ENCODE measurements at regions not wholly inside any gene's neighbourhood (a gene's known extent, or its start where the extent isn't known, plus 50 kb on each side); places are given as distances from the start of the nearest gene placed in this dataset.

GRCh38 chr14:96634481-96634880 lies 132.3 kb downstream of the PAPOLA start:
- no peaks in the 10 kb centered on the region for H3K4me1 ChIP-seq (ENCODE audit: control insufficient read depth in 2 of 2, insufficient read depth in 1 of 2, low read depth in 1 of 2, low read length in 2 of 2)
- no peak overlapping the region for H2AK5ac ChIP-seq (ENCODE audit: low read depth, low read length)
- no peak overlapping the region for H3K4me2 ChIP-seq (ENCODE audit: insufficient read depth, low read length, poor library complexity, severe bottlenecking)
- no peak overlapping the region for H3K14ac ChIP-seq (ENCODE audit: low read length)
- H3K9me3 ChIP-seq (replicated peaks in 1 of 2; ENCODE audit: control insufficient read depth in 2 of 2, insufficient read depth in 1 of 2, low read depth in 1 of 2, low read length in 2 of 2): peaks cover 0 to 2% of the 10 kb centered on the region in 2 donors
- peak overlapping the region; percentile 8 for H3K23ac ChIP-seq (ENCODE audit: low read depth, low read length, poor library complexity)
- no peak overlapping the region for H3K4me3 ChIP-seq (ENCODE audit: low read length in 2 of 2)
- H3K9ac ChIP-seq (ENCODE audit: low read depth, low read length, poor library complexity): no peak overlapping the region
- no peaks in the 10 kb centered on the region for H3K79me1 ChIP-seq (ENCODE audit: low read depth, low read length)
- H2BK5ac ChIP-seq (ENCODE audit: low read length): no peak overlapping the region
- no peak overlapping the region for H2BK120ac ChIP-seq (ENCODE audit: low read depth, low read length)
- no peak overlapping the region for H4K8ac ChIP-seq (ENCODE audit: low read depth, low read length)
- H3K4ac ChIP-seq (ENCODE audit: low read length): no peak overlapping the region
- H2BK15ac ChIP-seq (ENCODE audit: low read length): no peak overlapping the region
- H3K18ac ChIP-seq (ENCODE audit: low read length): peak overlapping the region; percentile 35
- peaks cover 0 to 8% (median 0%) of the 10 kb centered on the region in 3 experiments for H3K27me3 ChIP-seq (ENCODE audit: control insufficient read depth in 3 of 3, insufficient read depth in 3 of 3, low read depth in 1 of 3, low read length in 3 of 3)
- H2BK12ac ChIP-seq (ENCODE audit: low read length): no peak overlapping the region
- H2AFZ ChIP-seq (ENCODE audit: low read length): no peak overlapping the region
- H3K36me3 ChIP-seq (replicated peaks in 1 of 2; ENCODE audit: control insufficient read depth in 2 of 2, insufficient read depth in 2 of 2, low read length in 2 of 2): no peaks in the 10 kb centered on the region
- no peak overlapping the region for H4K91ac ChIP-seq (ENCODE audit: low read depth, low read length, poor library complexity)
- H3K27ac ChIP-seq (replicated peaks; ENCODE audit: low read length): no peak overlapping the region
- WGBS, 2 donors (ENCODE audit: extremely low coverage in 2 of 2, insufficient read length in 2 of 2, insufficient replicate concordance in 1 of 2): no CpG with 5 or more reads among the region's 9 CpGs
- DNase-seq (ENCODE audit: low spot score): no peak

- Histone ChIP-seq H3K18ac (ENCODE audit: low read length) (no peak overlapping the region), H3K9ac (ENCODE audit: low read depth, low read length, poor library complexity) (no peak overlapping the region), H2BK5ac (ENCODE audit: low read length) (no peak overlapping the region), H4K8ac (ENCODE audit: low read depth, low read length) (no peak overlapping the region), H3K27ac (replicated peaks; ENCODE audit: low read length) (no peak overlapping the region), H2AK5ac (ENCODE audit: low read depth, low read length) (no peak overlapping the region), H2AFZ (ENCODE audit: low read length) (no peak overlapping the region), H3K23ac (ENCODE audit: low read depth, low read length, poor library complexity) (no peak overlapping the region), H3K4me3 (ENCODE audit: low read length in 2 of 2) (no peak overlapping the region), H3K36me3 (replicated peaks in 1 of 2; ENCODE audit: control insufficient read depth in 2 of 2, insufficient read depth in 2 of 2, low read length in 2 of 2) (no peaks in the 10 kb centered on the region), H3K4me2 (ENCODE audit: insufficient read depth, low read length, poor library complexity, severe bottlenecking) (no peak overlapping the region), H3K4me1 (ENCODE audit: control insufficient read depth in 2 of 2, insufficient read depth in 1 of 2, low read depth in 1 of 2, low read length in 2 of 2) (no peaks in the 10 kb centered on the region), H3K9me3 (replicated peaks in 1 of 2; ENCODE audit: control insufficient read depth in 2 of 2, insufficient read depth in 1 of 2, low read depth in 1 of 2, low read length in 2 of 2) (peaks cover 0 to 2% of the 10 kb centered on the region in 2 donors), H3K14ac (ENCODE audit: low read length) (no peak overlapping the region), H3K27me3 (ENCODE audit: control insufficient read depth in 3 of 3, insufficient read depth in 3 of 3, low read depth in 1 of 3, low read length in 3 of 3) (peaks cover 0 to 8% (median 0%) of the 10 kb centered on the region in 3 experiments), H3K4ac (ENCODE audit: low read length) (no peak overlapping the region), H2BK120ac (ENCODE audit: low read depth, low read length) (no peak overlapping the region), H2BK15ac (ENCODE audit: low read length) (no peak overlapping the region), H2BK12ac (ENCODE audit: low read length) (no peak overlapping the region), H4K91ac (ENCODE audit: low read depth, low read length, poor library complexity) (no peak overlapping the region), H3K79me1 (ENCODE audit: low read depth, low read length) (no peaks in the 10 kb centered on the region)
- WGBS, 2 donors (ENCODE audit: extremely low coverage in 2 of 2, insufficient read length in 2 of 2, insufficient replicate concordance in 1 of 2): no CpG with 5 or more reads among the region's 5 CpGs
- no peak for DNase-seq (ENCODE audit: low spot score)
These were observed 132.7 kb downstream of the PAPOLA start for GRCh38 chr14:96634896-96635295.

GRCh38 chr14:96635850-96636249 lies 133.7 kb downstream of the PAPOLA start:
- H3K4me2 ChIP-seq (ENCODE audit: insufficient read depth, low read length, poor library complexity, severe bottlenecking): no peak overlapping the region
- no peak overlapping the region for H3K14ac ChIP-seq (ENCODE audit: low read length)
- H2AFZ ChIP-seq (ENCODE audit: low read length): no peak overlapping the region
- WGBS, 2 donors (ENCODE audit: extremely low coverage in 2 of 2, insufficient read length in 2 of 2, insufficient replicate concordance in 1 of 2): no CpG with 5 or more reads among the region's 11 CpGs
- H2BK5ac ChIP-seq (ENCODE audit: low read length): no peak overlapping the region
- no peak overlapping the region for H3K4me3 ChIP-seq (ENCODE audit: low read length in 2 of 2)
- H3K27me3 ChIP-seq (ENCODE audit: control insufficient read depth in 3 of 3, insufficient read depth in 3 of 3, low read depth in 1 of 3, low read length in 3 of 3): peaks cover 0 to 8% (median 0%) of the 10 kb centered on the region in 3 experiments
- H3K4me1 ChIP-seq (ENCODE audit: control insufficient read depth in 2 of 2, insufficient read depth in 1 of 2, low read depth in 1 of 2, low read length in 2 of 2): no peaks in the 10 kb centered on the region
- H2BK120ac ChIP-seq (ENCODE audit: low read depth, low read length): no peak overlapping the region
- no peak overlapping the region for H2BK12ac ChIP-seq (ENCODE audit: low read length)
- no peak overlapping the region for H3K23ac ChIP-seq (ENCODE audit: low read depth, low read length, poor library complexity)
- no peaks in the 10 kb centered on the region for H3K36me3 ChIP-seq (replicated peaks in 1 of 2; ENCODE audit: control insufficient read depth in 2 of 2, insufficient read depth in 2 of 2, low read length in 2 of 2)
- H4K8ac ChIP-seq (ENCODE audit: low read depth, low read length): no peak overlapping the region
- H3K9ac ChIP-seq (ENCODE audit: low read depth, low read length, poor library complexity): no peak overlapping the region
- no peak overlapping the region for H3K27ac ChIP-seq (replicated peaks; ENCODE audit: low read length)
- H2BK15ac ChIP-seq (ENCODE audit: low read length): no peak overlapping the region
- H2AK5ac ChIP-seq (ENCODE audit: low read depth, low read length): no peak overlapping the region
- no peak overlapping the region for H3K4ac ChIP-seq (ENCODE audit: low read length)
- H3K79me1 ChIP-seq (ENCODE audit: low read depth, low read length): no peaks in the 10 kb centered on the region
- no peaks in the 10 kb centered on the region for H3K9me3 ChIP-seq (replicated peaks in 1 of 2; ENCODE audit: control insufficient read depth in 2 of 2, insufficient read depth in 1 of 2, low read depth in 1 of 2, low read length in 2 of 2)
- no peak for DNase-seq (ENCODE audit: low spot score)
- no peak overlapping the region for H4K91ac ChIP-seq (ENCODE audit: low read depth, low read length, poor library complexity)
- H3K18ac ChIP-seq (ENCODE audit: low read length): no peak overlapping the region

- H3K14ac ChIP-seq (ENCODE audit: low read length): no peak overlapping the region
- H2BK12ac ChIP-seq (ENCODE audit: low read length): no peak overlapping the region
- no peak overlapping the region for H3K4me2 ChIP-seq (ENCODE audit: insufficient read depth, low read length, poor library complexity, severe bottlenecking)
- no peak overlapping the region for H4K8ac ChIP-seq (ENCODE audit: low read depth, low read length)
- H3K9me3 ChIP-seq (replicated peaks in 1 of 2; ENCODE audit: control insufficient read depth in 2 of 2, insufficient read depth in 1 of 2, low read depth in 1 of 2, low read length in 2 of 2): no peaks in the 10 kb centered on the region
- no peak overlapping the region for H2BK15ac ChIP-seq (ENCODE audit: low read length)
- H3K4ac ChIP-seq (ENCODE audit: low read length): no peak overlapping the region
- H2AFZ ChIP-seq (ENCODE audit: low read length): no peak overlapping the region
- no peak for DNase-seq (ENCODE audit: low spot score)
- H3K36me3 ChIP-seq (replicated peaks in 1 of 2; ENCODE audit: control insufficient read depth in 2 of 2, insufficient read depth in 2 of 2, low read length in 2 of 2): no peaks in the 10 kb centered on the region
- no peak overlapping the region for H4K91ac ChIP-seq (ENCODE audit: low read depth, low read length, poor library complexity)
- WGBS, 2 donors (ENCODE audit: extremely low coverage in 2 of 2, insufficient read length in 2 of 2, insufficient replicate concordance in 1 of 2): no CpG with 5 or more reads among the region's 5 CpGs
- no peak overlapping the region for H3K9ac ChIP-seq (ENCODE audit: low read depth, low read length, poor library complexity)
- H2BK120ac ChIP-seq (ENCODE audit: low read depth, low read length): no peak overlapping the region
- H2BK5ac ChIP-seq (ENCODE audit: low read length): no peak overlapping the region
- no peaks in the 10 kb centered on the region for H3K79me1 ChIP-seq (ENCODE audit: low read depth, low read length)
- H2AK5ac ChIP-seq (ENCODE audit: low read depth, low read length): no peak overlapping the region
- no peaks in the 10 kb centered on the region for H3K4me1 ChIP-seq (ENCODE audit: control insufficient read depth in 2 of 2, insufficient read depth in 1 of 2, low read depth in 1 of 2, low read length in 2 of 2)
- H3K27ac ChIP-seq (replicated peaks; ENCODE audit: low read length): no peak overlapping the region
- peaks cover 0 to 8% (median 0%) of the 10 kb centered on the region in 3 experiments for H3K27me3 ChIP-seq (ENCODE audit: control insufficient read depth in 3 of 3, insufficient read depth in 3 of 3, low read depth in 1 of 3, low read length in 3 of 3)
- H3K18ac ChIP-seq (ENCODE audit: low read length): no peak overlapping the region
- no peak overlapping the region for H3K23ac ChIP-seq (ENCODE audit: low read depth, low read length, poor library complexity)
- no peak overlapping the region for H3K4me3 ChIP-seq (ENCODE audit: low read length in 2 of 2)
These were observed 135.3 kb downstream of the PAPOLA start for GRCh38 chr14:96637521-96637920.

Data from neuronal stem cell (in vitro differentiated cells).